GM10248 (cell line): ENCODE measurements at regions not wholly inside any gene's neighbourhood (a gene's known extent, or its start where the extent isn't known, plus 50 kb on each side); places are given as distances from the start of the nearest gene placed in this dataset.

Source experiments
- CTCF ChIA-PET: fragments of 300-600 bp; sonication (Branson Sonifier 250); formaldehyde crosslinking; extraction: SDS; loops from one replicate; lab custom pipeline; 2021; ENCODE audit warnings: antibody characterized with exemption; lab: Yijun Ruan, JAX
- POLR2A ChIA-PET: fragments of 350-650 bp; sonication (Branson Sonifier 250); formaldehyde crosslinking; extraction: SDS; loops from one replicate; lab custom pipeline; 2020; ENCODE audit warnings: antibody characterized with exemption; lab: Yijun Ruan, JAX
- DNase-seq: peaks from one replicate; pipeline ENCODE4 v3.0.0; 2012; ENCODE audit errors: extremely low spot score
- TF ChIP-seq, protein P1 (sequence below): IDR thresholded peaks from 2 replicates; pipeline ENCODE4 v1.5.1; 2012; ENCODE audit warnings: mild to moderate bottlenecking, low read depth; ENCODE audit errors: extremely low read depth, missing control alignments, control extremely low read depth

- TF ChIP-seq, protein P1, sequence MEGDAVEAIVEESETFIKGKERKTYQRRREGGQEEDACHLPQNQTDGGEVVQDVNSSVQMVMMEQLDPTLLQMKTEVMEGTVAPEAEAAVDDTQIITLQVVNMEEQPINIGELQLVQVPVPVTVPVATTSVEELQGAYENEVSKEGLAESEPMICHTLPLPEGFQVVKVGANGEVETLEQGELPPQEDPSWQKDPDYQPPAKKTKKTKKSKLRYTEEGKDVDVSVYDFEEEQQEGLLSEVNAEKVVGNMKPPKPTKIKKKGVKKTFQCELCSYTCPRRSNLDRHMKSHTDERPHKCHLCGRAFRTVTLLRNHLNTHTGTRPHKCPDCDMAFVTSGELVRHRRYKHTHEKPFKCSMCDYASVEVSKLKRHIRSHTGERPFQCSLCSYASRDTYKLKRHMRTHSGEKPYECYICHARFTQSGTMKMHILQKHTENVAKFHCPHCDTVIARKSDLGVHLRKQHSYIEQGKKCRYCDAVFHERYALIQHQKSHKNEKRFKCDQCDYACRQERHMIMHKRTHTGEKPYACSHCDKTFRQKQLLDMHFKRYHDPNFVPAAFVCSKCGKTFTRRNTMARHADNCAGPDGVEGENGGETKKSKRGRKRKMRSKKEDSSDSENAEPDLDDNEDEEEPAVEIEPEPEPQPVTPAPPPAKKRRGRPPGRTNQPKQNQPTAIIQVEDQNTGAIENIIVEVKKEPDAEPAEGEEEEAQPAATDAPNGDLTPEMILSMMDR: no peak
- CTCF ChIA-PET: interaction anchor here (1.8 kb wide), 1 partner anchor 8 kb away, joined by 5 read pairs; no protein-coding TSS in a partner anchor
- no peak for DNase-seq
- POLR2A ChIA-PET: no interaction called here
These were observed 304.4 kb downstream of the BCHE start for GRCh38 chr3:165532851-165533250.

GRCh38 chr3:165529451-165529850, 307.8 kb downstream of the BCHE start:
- TF ChIP-seq, protein P1: no peak
- DNase-seq: no peak
- ChIA-PET POLR2A (no interaction called here), CTCF (no interaction called here)

DNA sequence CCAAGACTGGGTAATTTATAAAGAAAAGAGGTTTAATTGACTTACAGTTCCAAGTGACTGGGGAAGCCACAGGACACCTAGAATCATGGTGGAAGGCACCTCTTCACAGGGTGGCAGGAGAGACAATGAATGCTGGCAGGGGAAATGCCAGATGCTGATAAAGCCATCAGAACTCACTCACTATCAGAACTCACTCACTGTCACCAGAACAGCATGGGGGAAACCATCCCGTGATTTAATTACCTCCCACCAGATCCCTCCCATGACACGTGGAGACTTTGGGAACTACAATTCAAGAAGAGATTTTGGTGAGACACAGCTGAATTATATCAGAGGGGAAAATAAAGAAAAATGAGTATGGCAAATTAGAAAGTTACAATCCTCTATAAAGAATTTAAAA, 310.9 kb downstream of the BCHE start:
- ChIA-PET CTCF (interaction anchor here (1.1 kb wide), 1 partner anchor 13 kb away, joined by 3 read pairs; no protein-coding TSS in a partner anchor), POLR2A (no interaction called here)
- TF ChIP-seq, protein P1: no peak
- DNase-seq: no peak

DNA sequence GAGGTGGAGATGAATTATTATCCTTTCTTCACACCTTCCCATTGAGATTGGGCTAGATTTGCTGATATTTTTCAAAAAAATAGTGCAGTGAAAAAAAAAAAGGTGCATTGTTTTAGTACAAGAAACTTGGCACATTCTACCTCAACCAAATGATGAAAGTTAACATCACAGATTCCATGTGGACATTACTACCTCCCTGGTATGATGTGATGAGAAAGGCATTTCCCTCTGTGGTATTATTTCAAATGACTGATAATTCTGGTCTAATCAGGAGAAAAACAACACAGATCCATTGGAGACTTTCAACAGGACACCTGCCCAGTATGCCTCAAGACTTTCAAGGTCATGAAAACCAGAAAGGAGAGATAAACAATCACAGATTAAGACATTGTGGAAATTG, 313.4 kb downstream of the BCHE start:
- TF ChIP-seq, protein P1: no peak
- CTCF ChIA-PET: no interaction called here
- no peak for DNase-seq
- POLR2A ChIA-PET: no interaction called here

- ChIA-PET POLR2A (no interaction called here), CTCF (no interaction called here)
- TF ChIP-seq, protein P1: no peak
- no peak for DNase-seq
These were observed 314.8 kb downstream of the BCHE start for GRCh38 chr3:165522386-165522785.

DNA sequence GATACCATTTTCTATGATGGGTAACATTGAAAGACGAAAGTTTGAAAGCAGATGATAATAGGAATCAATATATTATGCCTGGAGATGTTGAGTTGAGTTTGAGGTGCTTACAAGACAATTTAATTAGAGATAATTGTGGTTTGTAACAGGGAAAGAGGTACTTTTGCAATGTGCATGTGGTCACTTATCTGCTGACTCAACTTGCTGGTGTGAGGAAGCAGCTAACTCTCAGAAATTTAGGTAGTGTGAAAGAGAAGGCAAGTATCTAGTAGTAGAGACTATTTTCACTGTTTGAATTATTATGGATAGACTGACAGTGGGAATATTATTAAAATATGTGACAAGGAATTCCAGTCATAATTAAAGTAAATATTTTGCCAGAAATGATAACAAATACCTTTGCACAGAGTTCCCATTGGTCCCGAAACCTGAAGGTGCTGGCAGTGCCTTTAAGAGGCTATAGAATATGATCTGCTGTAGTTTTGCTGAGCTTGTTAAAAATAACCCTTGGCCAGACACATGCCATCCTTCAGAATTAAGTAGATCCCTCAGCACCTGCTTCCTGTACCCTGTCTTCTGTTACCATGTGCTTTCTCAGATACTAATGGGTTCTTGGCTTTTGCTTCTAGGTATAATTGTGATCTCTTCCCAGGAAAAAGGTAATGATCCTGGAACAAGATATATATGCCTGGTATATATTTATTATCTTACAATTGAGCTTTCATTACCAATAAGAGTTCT, 315.9 kb downstream of the BCHE start:
- TF ChIP-seq, protein P1: no peak
- no peak for DNase-seq
- POLR2A ChIA-PET: no interaction called here
- CTCF ChIA-PET: interaction anchor here (0.8 kb wide), 1 partner anchor 10 kb away, joined by 3 read pairs; no protein-coding TSS in a partner anchor

- ChIA-PET POLR2A (no interaction called here), CTCF (no interaction called here)
- no peak for DNase-seq
- TF ChIP-seq, protein P1: no peak
These were observed 317.5 kb downstream of the BCHE start for GRCh38 chr3:165519687-165520086.
